Trophoblast cell (in vitro differentiated cells and primary cell): ENCODE measurements at regions not wholly inside any gene's neighbourhood (a gene's known extent, or its start where the extent isn't known, plus 50 kb on each side); places are given as distances from the start of the nearest gene placed in this dataset.

ENCODE experiments used
- DNase-seq, 2 donors: peaks; one replicate each; pipeline ENCODE4 v3.0.0-alpha.2; 2016
- H2AFZ ChIP-seq: 2 replicates; pipeline ENCODE4 v1.6.1; 2013; ENCODE audit warnings: low read length, moderate library complexity, mild to moderate bottlenecking; ENCODE audit not compliant: insufficient read depth, poor library complexity
- H2AK5ac ChIP-seq: 2 replicates; pipeline ENCODE4 v1.6.1; 2013; ENCODE audit warnings: mild to moderate bottlenecking, low read length
- H2BK120ac ChIP-seq: 2 replicates; pipeline ENCODE4 v1.6.1; 2013; ENCODE audit warnings: low read length, mild to moderate bottlenecking, moderate library complexity; ENCODE audit not compliant: insufficient read depth, poor library complexity
- H2BK12ac ChIP-seq: 2 replicates; pipeline ENCODE4 v1.6.1; 2013; ENCODE audit warnings: mild to moderate bottlenecking, low read length, moderate library complexity
- H2BK5ac ChIP-seq: 2 replicates; pipeline ENCODE4 v1.6.1; 2013; ENCODE audit warnings: low read length, low read depth, moderate library complexity, mild to moderate bottlenecking; ENCODE audit not compliant: poor library complexity
- H3K14ac ChIP-seq: 2 replicates; pipeline ENCODE4 v1.6.1; 2013; ENCODE audit warnings: mild to moderate bottlenecking, low read length
- H3K18ac ChIP-seq: 2 replicates; pipeline ENCODE4 v1.6.1; 2013; ENCODE audit warnings: mild to moderate bottlenecking, low read length
- H3K23ac ChIP-seq: 2 replicates; pipeline ENCODE4 v1.6.1; 2013; ENCODE audit warnings: low read length
- H3K27ac ChIP-seq: 2 replicates; pipeline ENCODE4 v1.5.1; 2013; ENCODE audit warnings: low read depth, mild to moderate bottlenecking, inconsistent platforms, low read length, moderate library complexity
- H3K27me3 ChIP-seq: 2 replicates; pipeline ENCODE4 v1.6.1; 2013; ENCODE audit warnings: inconsistent platforms, mild to moderate bottlenecking, low read length, moderate library complexity; ENCODE audit not compliant: insufficient read depth
- H3K36me3 ChIP-seq, 2 experiments: 1 replicate in 1 of 2; 2 replicates in 1 of 2; pipeline ENCODE4 v1.6.1; 2013; ENCODE audit warnings: low read length in 2 of 2, mild to moderate bottlenecking in 2 of 2, moderate library complexity in 1 of 2; ENCODE audit not compliant: insufficient read depth in 2 of 2, control insufficient read depth in 1 of 2
- H3K4ac ChIP-seq: 2 replicates; pipeline ENCODE4 v1.6.1; 2013; ENCODE audit warnings: low read depth, mild to moderate bottlenecking, low read length, moderate library complexity
- H3K4me1 ChIP-seq, 2 experiments: 1 replicate in 1 of 2; 2 replicates in 1 of 2; pipeline ENCODE4 v1.6.1; 2013; ENCODE audit warnings: low read length in 2 of 2, mild to moderate bottlenecking in 2 of 2, moderate library complexity in 1 of 2; ENCODE audit not compliant: insufficient read depth in 2 of 2, control insufficient read depth in 1 of 2
- H3K4me2 ChIP-seq: 2 replicates; pipeline ENCODE4 v1.6.1; 2013; ENCODE audit warnings: inconsistent platforms, mild to moderate bottlenecking, low read length, moderate library complexity
- H3K4me3 ChIP-seq: 2 replicates; pipeline ENCODE4 v1.5.1; 2013; ENCODE audit warnings: mild to moderate bottlenecking, low read depth, low read length, inconsistent platforms
- H3K79me1 ChIP-seq: one replicate; pipeline ENCODE4 v1.6.1; 2013; ENCODE audit warnings: low read length
- H3K79me2 ChIP-seq: 2 replicates; pipeline ENCODE4 v1.6.1; 2013; ENCODE audit warnings: low read length, mild to moderate bottlenecking; ENCODE audit not compliant: control insufficient read depth, insufficient read depth, poor library complexity
- H3K9ac ChIP-seq: 2 replicates; pipeline ENCODE4 v1.6.1; 2013; ENCODE audit warnings: mild to moderate bottlenecking, low read length
- H3K9me3 ChIP-seq: 2 replicates; pipeline ENCODE4 v1.6.1; 2013; ENCODE audit warnings: low read depth, mild to moderate bottlenecking, control low read depth, inconsistent platforms, low read length; ENCODE audit not compliant: insufficient read depth
- H4K12ac ChIP-seq: 2 replicates; pipeline ENCODE4 v1.6.1; 2013; ENCODE audit warnings: low read depth, mild to moderate bottlenecking, low read length, moderate library complexity
- H4K8ac ChIP-seq: 2 replicates; pipeline ENCODE4 v1.6.1; 2013; ENCODE audit warnings: low read depth, mild to moderate bottlenecking, low read length, moderate library complexity
- H4K91ac ChIP-seq: one replicate; pipeline ENCODE4 v1.6.1; 2013; ENCODE audit warnings: low read depth, mild to moderate bottlenecking, low read length, moderate library complexity
- WGBS: extraction: QIAGEN DNeasy Blood & Tissue Kit; methylation state at CpG from one replicate; pipeline ENCODE4 v1.1.7; 2013; ENCODE audit warnings: missing lambda C conversion rate; ENCODE audit not compliant: insufficient read length, insufficient coverage; ENCODE audit errors: extremely low coverage; 5-methylcytosine and 5-hydroxymethylcytosine counted together

- Histone ChIP-seq H3K23ac (peak overlapping the region; percentile 12), H4K12ac (no peak overlapping the region), H2BK5ac (no peak overlapping the region), H3K27me3 (no peaks in the 10 kb centered on the region), H3K18ac (no peak overlapping the region), H3K79me1 (peaks cover 9% of the 10 kb centered on the region), H3K4me3 (no peak overlapping the region), H3K27ac (no peak overlapping the region), H3K79me2 (no peaks in the 10 kb centered on the region), H3K4ac (no peak overlapping the region), H3K9ac (no peak overlapping the region), H4K91ac (no peak overlapping the region), H2BK12ac (peak overlapping the region; percentile 66), H3K4me2 (no peak overlapping the region), H2AK5ac (no peak overlapping the region), H4K8ac (no peak overlapping the region), H2AFZ (no peak overlapping the region), H2BK120ac (no peak overlapping the region), H3K4me1 (peaks cover 2 to 5% of the 10 kb centered on the region in 2 experiments), H3K36me3 (no peaks in the 10 kb centered on the region), H3K14ac (no peak overlapping the region), H3K9me3 (no peaks in the 10 kb centered on the region)
- no peak for DNase-seq
- WGBS: no CpG with 5 or more reads among the region's 2 CpGs
These were observed 478.6 kb downstream of the SLC4A3 start for GRCh38 chr2:220106065-220106464.

GRCh38 chr2:220107380-220107791 lies 480.0 kb downstream of the SLC4A3 start:
- Histone ChIP-seq H2BK12ac (no peak overlapping the region), H4K12ac (no peak overlapping the region), H3K36me3 (no peaks in the 10 kb centered on the region), H3K14ac (no peak overlapping the region), H3K27ac (no peak overlapping the region), H3K18ac (no peak overlapping the region), H2BK5ac (no peak overlapping the region), H4K91ac (no peak overlapping the region), H3K4me3 (no peak overlapping the region), H2AFZ (no peak overlapping the region), H2BK120ac (no peak overlapping the region), H3K9me3 (no peaks in the 10 kb centered on the region), H2AK5ac (no peak overlapping the region), H3K4me2 (no peak overlapping the region), H3K79me1 (peaks cover 8% of the 10 kb centered on the region), H3K23ac (no peak overlapping the region), H3K27me3 (no peaks in the 10 kb centered on the region), H4K8ac (no peak overlapping the region), H3K4ac (no peak overlapping the region), H3K79me2 (no peaks in the 10 kb centered on the region), H3K4me1 (peaks cover 2% of the 10 kb centered on the region in 2 experiments), H3K9ac (no peak overlapping the region)
- peak in 1 of 2 donors; percentile 59 for DNase-seq
- no CpG with 5 or more reads among the region's 4 CpGs for WGBS

GRCh38 chr2:220114443-220114842 lies 487.0 kb downstream of the SLC4A3 start:
- Histone ChIP-seq H4K12ac (no peak overlapping the region), H3K4me2 (no peak overlapping the region), H3K4me3 (no peak overlapping the region), H3K36me3 (no peaks in the 10 kb centered on the region), H3K79me1 (no peaks in the 10 kb centered on the region), H3K23ac (no peak overlapping the region), H3K79me2 (no peaks in the 10 kb centered on the region), H2BK12ac (no peak overlapping the region), H3K18ac (no peak overlapping the region), H3K27me3 (no peaks in the 10 kb centered on the region), H2AFZ (no peak overlapping the region), H3K9ac (no peak overlapping the region), H3K14ac (no peak overlapping the region), H2BK5ac (no peak overlapping the region), H3K9me3 (peaks cover 2% of the 10 kb centered on the region), H4K8ac (no peak overlapping the region), H3K4me1 (no peaks in the 10 kb centered on the region), H3K27ac (no peak overlapping the region), H2AK5ac (no peak overlapping the region), H2BK120ac (no peak overlapping the region), H3K4ac (no peak overlapping the region), H4K91ac (no peak overlapping the region)
- WGBS: no CpG with 5 or more reads among the region's 1 CpG
- no peak for DNase-seq

DNA sequence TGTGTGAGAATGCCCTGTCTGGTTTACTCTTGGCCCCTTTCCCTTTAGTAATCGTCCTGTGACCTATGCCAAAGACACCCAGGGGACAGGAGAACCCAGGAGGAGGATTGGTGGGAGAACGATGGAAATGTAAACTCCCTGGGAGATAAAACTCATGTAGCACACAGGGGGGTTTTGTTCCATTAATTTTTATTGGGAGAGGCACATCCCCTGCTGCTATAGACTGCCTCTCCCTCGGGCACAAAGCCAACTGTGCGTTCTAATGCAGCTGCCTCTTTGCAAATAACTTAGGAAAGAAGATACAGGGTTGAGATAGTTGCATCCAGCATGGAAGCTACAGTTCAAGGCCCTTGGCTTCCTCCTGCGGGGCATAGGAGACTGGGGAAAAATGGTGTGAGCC lies 489.6 kb downstream of the SLC4A3 start:
- no peaks in the 10 kb centered on the region for H3K36me3 ChIP-seq
- H3K4me3 ChIP-seq: no peak overlapping the region
- no peak overlapping the region for H4K8ac ChIP-seq
- H2BK120ac ChIP-seq: no peak overlapping the region
- WGBS: no CpG with 5 or more reads among the region's 5 CpGs
- H3K18ac ChIP-seq: no peak overlapping the region
- H2BK5ac ChIP-seq: no peak overlapping the region
- H3K27ac ChIP-seq: no peak overlapping the region
- no peaks in the 10 kb centered on the region for H3K4me1 ChIP-seq
- H4K91ac ChIP-seq: no peak overlapping the region
- no peak overlapping the region for H2AFZ ChIP-seq
- H3K4ac ChIP-seq: no peak overlapping the region
- no peak for DNase-seq
- no peak overlapping the region for H2BK12ac ChIP-seq
- no peaks in the 10 kb centered on the region for H3K79me1 ChIP-seq
- no peak overlapping the region for H3K14ac ChIP-seq
- no peak overlapping the region for H3K9ac ChIP-seq
- no peaks in the 10 kb centered on the region for H3K79me2 ChIP-seq
- no peak overlapping the region for H3K23ac ChIP-seq
- no peak overlapping the region for H2AK5ac ChIP-seq
- peaks cover 4% of the 10 kb centered on the region for H3K9me3 ChIP-seq
- H4K12ac ChIP-seq: no peak overlapping the region
- no peak overlapping the region for H3K4me2 ChIP-seq
- H3K27me3 ChIP-seq: no peaks in the 10 kb centered on the region
